HCT116 (cell line): ENCODE measurements at regions not wholly inside any gene's neighbourhood (a gene's known extent, or its start where the extent isn't known, plus 50 kb on each side); places are given as distances from the start of the nearest gene placed in this dataset.
"Not testable (repeated sequence)": the region's sequence is repeated elsewhere in the genome, so short reads cannot be mapped to it uniquely, and the experiment has no call there.

Experiments
- ATAC-seq: fragments of 200-7000 bp; cut with Tn5 transposase; 2 replicates; pipeline ENCODE4 v1.9.1; 2020; ENCODE audit warnings: mild to moderate bottlenecking, moderate library complexity
- BruUV-seq: library from RNA; stranded (reverse); fragments of 400-500 nt; replicated peaks from 2 replicates; lab custom pipeline; 2021; lab: Mats Ljungman, UMichigan
- CTCF ChIA-PET: fragments of 300-600 bp; sonication (Branson Sonifier 250); formaldehyde crosslinking; loops from one replicate; lab custom pipeline; 2021; ENCODE audit warnings: antibody characterized with exemption; lab: Charles Lee
- POLR2A ChIA-PET: fragments of 300-600, 350-600 bp; sonication (Branson Sonifier 250); formaldehyde crosslinking; loops from one replicate; lab custom pipeline; 2021; ENCODE audit warnings: antibody characterized with exemption; lab: Charles Lee
- RAD21 ChIA-PET, 2 experiments: fragments of 300-600 bp; sonication (Branson Sonifier 250); formaldehyde crosslinking; loops; one replicate each; lab custom pipeline; 2023; ENCODE audit warnings: low total read pairs in 2 of 2; ENCODE audit not compliant: uncharacterized antibody in 2 of 2, unreplicated experiment in 2 of 2, low non-redundant PET in 1 of 2; lab: Charles Lee
- DNase-seq: peaks from one replicate; pipeline ENCODE4 v3.0.0-alpha.2; 2010; ENCODE audit warnings: low read depth, low spot score
- H2AFZ ChIP-seq: fragments of 200-600 bp; shearing (Covaris generic), sonication (generic); 2 replicates; pipeline ENCODE4 v1.6.1; 2017; ENCODE audit warnings: low read depth, mixed run types, mixed read lengths, antibody characterized with exemption, low read length; ENCODE audit not compliant: poor library complexity, severe bottlenecking
- H3K27ac ChIP-seq: 2 replicates; pipeline ENCODE4 v1.5.1; 2012; ENCODE audit warnings: low read depth, low read length
- H3K27me3 ChIP-seq: fragments of 200-600 bp; sonication (generic); 2 replicates; pipeline ENCODE4 v1.6.1; 2016; ENCODE audit warnings: mixed run types, low read length, mixed read lengths; ENCODE audit not compliant: insufficient read depth
- H3K36me3 ChIP-seq, 2 experiments: fragments of 200-500 bp in 1 of 2; fragments of 200-600 bp in 1 of 2; sonication (Bioruptor generic) in 1 of 2; sonication (generic) in 1 of 2; 2 replicates each; pipeline versions ENCODE4 v1.5.1 to v1.6.1; 2014 to 2016; ENCODE audit warnings: low read length in 2 of 2, inconsistent platforms in 1 of 2, mixed read lengths in 1 of 2, mixed run types in 1 of 2; ENCODE audit not compliant: insufficient read depth in 2 of 2, control insufficient read depth in 1 of 2
- H3K4me1 ChIP-seq, 2 experiments: fragments of 200-600 bp in 1 of 2; sonication (generic) in 1 of 2; 2 replicates each; pipeline versions ENCODE4 v1.5.1 to v1.6.1; 2012 to 2017; ENCODE audit warnings: low read length in 2 of 2, inconsistent platforms in 1 of 2, mild to moderate bottlenecking in 1 of 2, mixed read lengths in 1 of 2, mixed run types in 1 of 2, moderate library complexity in 1 of 2; ENCODE audit not compliant: insufficient read depth in 2 of 2, control insufficient read depth in 1 of 2
- H3K4me2 ChIP-seq: fragments of 200-600 bp; sonication (generic); 2 replicates; pipeline ENCODE4 v1.6.1; 2017; ENCODE audit warnings: mixed run types, low read length, mixed read lengths
- H3K4me3 ChIP-seq, 2 experiments: fragments of 200-600 bp in 1 of 2; sonication (generic) in 1 of 2; replicated peaks in 1 of 2; 2 replicates each; pipeline ENCODE4 v1.5.1; 2011 to 2016; ENCODE audit warnings: low read length in 2 of 2, control low read depth in 1 of 2, low read depth in 1 of 2, mild to moderate bottlenecking in 1 of 2, mixed read lengths in 1 of 2, mixed run types in 1 of 2
- H3K79me2 ChIP-seq: fragments of 200-600 bp; sonication (generic); 2 replicates; pipeline ENCODE4 v1.6.1; 2017; ENCODE audit warnings: mild to moderate bottlenecking, mixed run types, low read length, moderate library complexity, mixed read lengths; ENCODE audit not compliant: insufficient read depth
- H3K9ac ChIP-seq: fragments of 200-600 bp; sonication (generic); 2 replicates; pipeline ENCODE4 v1.6.1; 2016; ENCODE audit warnings: low read length, mixed read lengths
- H3K9me2 ChIP-seq: fragments of 200-600 bp; sonication (generic), shearing (Covaris generic); 2 replicates; pipeline ENCODE4 v1.6.1; 2017; ENCODE audit warnings: mixed run types, mild to moderate bottlenecking, moderate library complexity; ENCODE audit not compliant: insufficient read depth
- H3K9me3 ChIP-seq, 2 experiments: fragments of 200-500 bp in 1 of 2; fragments of 200-600 bp in 1 of 2; sonication (Bioruptor generic) in 1 of 2; sonication (generic) in 1 of 2; 2 replicates each; pipeline ENCODE4 v1.6.1; 2014 to 2017; ENCODE audit warnings: low read length in 2 of 2, mixed read lengths in 2 of 2, inconsistent platforms in 1 of 2, low read depth in 1 of 2, mild to moderate bottlenecking in 1 of 2, mixed run types in 1 of 2, moderate library complexity in 1 of 2; ENCODE audit not compliant: control insufficient read depth in 1 of 2, insufficient read depth in 1 of 2
- H4K20me1 ChIP-seq: fragments of 200-600 bp; sonication (generic), shearing (Covaris generic); 2 replicates; pipeline ENCODE4 v1.6.1; 2017; ENCODE audit warnings: mixed run types, mild to moderate bottlenecking, moderate library complexity; ENCODE audit not compliant: insufficient read depth
- CBX3 ChIP-seq: IDR thresholded peaks from 2 replicates; pipeline ENCODE4 v1.6.1; 2012; ENCODE audit warnings: low read depth
- CTCF ChIP-seq, 3 experiments: fragments of 200-600 bp in 1 of 3; sonication (generic) in 1 of 3; IDR thresholded peaks in 2 of 3; conservative IDR thresholded peaks in 1 of 3; 2 replicates each; pipeline ENCODE4 v1.5.1; 2012 to 2017; ENCODE audit warnings: low read depth in 2 of 3, low read length in 2 of 3, antibody characterized with exemption in 1 of 3, borderline replicate concordance in 1 of 3, control low read depth in 1 of 3, mild to moderate bottlenecking in 1 of 3, mixed read lengths in 1 of 3, mixed run types in 1 of 3, moderate library complexity in 1 of 3; ENCODE audit not compliant: insufficient read depth in 1 of 3
- EGR1 ChIP-seq: IDR thresholded peaks from 2 replicates; pipeline ENCODE4 v1.6.1; 2012; ENCODE audit warnings: low read depth
- ELF1 ChIP-seq: IDR thresholded peaks from 2 replicates; pipeline ENCODE4 v1.6.1; 2012; ENCODE audit warnings: low read depth, borderline replicate concordance
- MAX ChIP-seq: IDR thresholded peaks from 2 replicates; pipeline ENCODE4 v1.6.1; 2012
- REST ChIP-seq: IDR thresholded peaks from 2 replicates; pipeline ENCODE4 v1.6.1; 2012; ENCODE audit warnings: low read depth
- SIN3A ChIP-seq: IDR thresholded peaks from 2 replicates; pipeline ENCODE4 v1.6.1; 2012; ENCODE audit warnings: low read depth
- SP1 ChIP-seq: IDR thresholded peaks from 2 replicates; pipeline ENCODE4 v1.6.1; 2012; ENCODE audit warnings: low read depth
- SRF ChIP-seq: IDR thresholded peaks from 2 replicates; pipeline ENCODE4 v1.6.1; 2012; ENCODE audit warnings: low read depth
- TCF7L2 ChIP-seq: IDR thresholded peaks from 2 replicates; pipeline ENCODE4 v1.7.0; 2011; ENCODE audit warnings: borderline replicate concordance, inconsistent platforms; ENCODE audit not compliant: insufficient read depth, insufficient read length; ENCODE audit errors: extremely low read depth
- ZBTB33 ChIP-seq: IDR thresholded peaks from 2 replicates; pipeline ENCODE4 v1.6.1; 2011; ENCODE audit warnings: mild to moderate bottlenecking, low read length, moderate library complexity; ENCODE audit not compliant: insufficient replicate concordance; ENCODE audit errors: extremely low read depth
- intact Hi-C: fragments of 100-400 bp; cut with micrococcal nuclease; formaldehyde crosslinking; loops from 2 replicates; pipeline ENCODE4 v1.10.0; 2022

- TF ChIP-seq CTCF (IDR thresholded peaks at IDR 0.05 in 2 of 3, conservative IDR thresholded peaks at IDR 0.05 in 1 of 3; ENCODE audit: borderline replicate concordance in 1 of 3, insufficient read depth in 1 of 3, low read depth in 2 of 3, low read length in 2 of 3) (no peak), EGR1 (no peak), SIN3A (no peak)
Observed at GRCh38 chr13:82062772-82063171, 1721.8 kb upstream of the SPRY2 start (continued).

- Histone ChIP-seq H3K4me1 (no peaks in the 10 kb centered on the region), H3K27ac (no peak overlapping the region), H3K4me3 (no peak overlapping the region), H3K9me2 (no peaks in the 10 kb centered on the region), H3K9ac (no peak overlapping the region), H3K4me2 (no peak overlapping the region), H3K36me3 (no peaks in the 10 kb centered on the region), H3K27me3 (no peaks in the 10 kb centered on the region), H3K9me3 (no peaks in the 10 kb centered on the region; a peak in 1 of 4 replicates), H3K79me2 (no peaks in the 10 kb centered on the region), H4K20me1 (no peaks in the 10 kb centered on the region), H2AFZ (no peak overlapping the region)
- no peak for ATAC-seq
- intact Hi-C loops: no loop called here
- no peak for DNase-seq
- CTCF ChIA-PET: no interaction called here
- RAD21 ChIA-PET: no interaction called here
- POLR2A ChIA-PET: no interaction called here
- BruUV-seq: no TSS peak
- TF ChIP-seq MAX: no peak
- TF ChIP-seq SP1: no peak
- no peak for TF ChIP-seq CBX3
- no peak for TF ChIP-seq SRF
- no peak for TF ChIP-seq ZBTB33
- TF ChIP-seq TCF7L2: no peak
- TF ChIP-seq REST: no peak
- no peak for TF ChIP-seq ELF1
- no peak for TF ChIP-seq EGR1
Observed at GRCh38 chr13:82058364-82058763, 1717.4 kb upstream of the SPRY2 start.

- ATAC-seq, DNase-seq, RAD21 ChIA-PET, H4K20me1 ChIP-seq, H3K27ac ChIP-seq, H3K4me2 ChIP-seq, H3K27me3 ChIP-seq, BruUV-seq, H2AFZ ChIP-seq, CTCF ChIA-PET, H3K79me2 ChIP-seq, intact Hi-C loops, H3K4me1 ChIP-seq, H3K36me3 ChIP-seq, H3K9me3 ChIP-seq, H3K9ac ChIP-seq, H3K9me2 ChIP-seq, POLR2A ChIA-PET, H3K4me3 ChIP-seq: not testable (repeated sequence)
Observed at GRCh38 chr13:82045316-82045715, 1704.4 kb upstream of the SPRY2 start.
